Caco-2 (cell line): ENCODE measurements at regions not wholly inside any gene's neighbourhood (a gene's known extent, or its start where the extent isn't known, plus 50 kb on each side); places are given as distances from the start of the nearest gene placed in this dataset.

ENCODE experiments used
- BruUV-seq: library from RNA; stranded (reverse); fragments of 400-500 nt; replicated peaks from 2 replicates; lab custom pipeline; 2021; lab: Mats Ljungman, UMichigan
- CTCF ChIA-PET: fragments of 300-600 bp; sonication (Branson Sonifier 250); formaldehyde crosslinking; loops from one replicate; lab custom pipeline; 2022; ENCODE audit warnings: antibody characterized with exemption; lab: Charles Lee
- POLR2A ChIA-PET: fragments of 300-600 bp; sonication (Branson Sonifier 250); formaldehyde crosslinking; loops from one replicate; lab custom pipeline; 2022; ENCODE audit warnings: antibody characterized with exemption; lab: Charles Lee
- DNase-seq, 2 experiments: peaks; one replicate each; pipeline versions ENCODE4 v3.0.0 to v3.0.0-alpha.2; 2020 to 2022
- H3K27me3 ChIP-seq: replicated peaks from 2 replicates; pipeline ENCODE4 v1.6.0; 2011; ENCODE audit warnings: low read length; ENCODE audit not compliant: control insufficient read depth, insufficient read depth
- H3K36me3 ChIP-seq: 2 replicates; pipeline ENCODE4 v1.5.1; 2011; ENCODE audit warnings: low read length; ENCODE audit not compliant: control insufficient read depth, insufficient read depth
- H3K4me1 ChIP-seq: fragments of 250-450 bp; sonication (Bioruptor Pico); 2 replicates; pipeline ENCODE4 v1.5.1; 2020; ENCODE audit warnings: mild to moderate bottlenecking
- H3K4me3 ChIP-seq: 2 replicates; pipeline ENCODE4 v1.5.1; 2011; ENCODE audit warnings: low read depth, mild to moderate bottlenecking, control low read depth, low read length
- H3K9me3 ChIP-seq: fragments of 250-450 bp; sonication (Bioruptor Pico); 2 replicates; pipeline ENCODE4 v1.5.1; 2020; ENCODE audit warnings: mild to moderate bottlenecking, moderate library complexity
- H3K27ac Mint-ChIP-seq: one replicate; pipeline ENCODE4 v1.8.0; 2022; ENCODE audit warnings: mixed read lengths; ENCODE audit not compliant: unreplicated experiment
- H3K27me3 Mint-ChIP-seq: one replicate; pipeline ENCODE4 v1.8.0; 2022; ENCODE audit warnings: mixed read lengths; ENCODE audit not compliant: insufficient read depth, unreplicated experiment
- H3K36me3 Mint-ChIP-seq: one replicate; pipeline ENCODE4 v1.8.0; 2022; ENCODE audit warnings: mild to moderate bottlenecking, mixed read lengths; ENCODE audit not compliant: insufficient read depth, unreplicated experiment
- H3K4me1 Mint-ChIP-seq: one replicate; pipeline ENCODE4 v1.8.0; 2022; ENCODE audit warnings: low read depth, mixed read lengths; ENCODE audit not compliant: unreplicated experiment
- H3K4me3 Mint-ChIP-seq: one replicate; pipeline ENCODE4 v1.8.0; 2022; ENCODE audit warnings: mild to moderate bottlenecking, moderate library complexity, mixed read lengths; ENCODE audit not compliant: unreplicated experiment
- H3K9me3 Mint-ChIP-seq: one replicate; pipeline ENCODE4 v1.8.0; 2022; ENCODE audit warnings: mixed read lengths; ENCODE audit not compliant: unreplicated experiment
- intact Hi-C: fragments of 100-400 bp; cut with micrococcal nuclease; formaldehyde crosslinking; loops from one replicate; pipeline ENCODE4 v1.10.0; 2022; ENCODE audit not compliant: unreplicated experiment
- TF ChIP-seq, protein P1 (sequence below), 2 experiments: fragments of 200-600 bp in 1 of 2; IDR thresholded peaks; 1 replicate in 1 of 2; 2 replicates in 1 of 2; pipeline versions ENCODE4 v1.5.1 to v1.8.0; 2011 to 2022; ENCODE audit warnings: antibody characterized with exemption in 1 of 2, control low read depth in 1 of 2, inconsistent platforms in 1 of 2, low read depth in 1 of 2, low read length in 1 of 2, mild to moderate bottlenecking in 1 of 2, moderate library complexity in 1 of 2; ENCODE audit not compliant: insufficient read depth in 1 of 2, severe bottlenecking in 1 of 2, unreplicated experiment in 1 of 2

DNA sequence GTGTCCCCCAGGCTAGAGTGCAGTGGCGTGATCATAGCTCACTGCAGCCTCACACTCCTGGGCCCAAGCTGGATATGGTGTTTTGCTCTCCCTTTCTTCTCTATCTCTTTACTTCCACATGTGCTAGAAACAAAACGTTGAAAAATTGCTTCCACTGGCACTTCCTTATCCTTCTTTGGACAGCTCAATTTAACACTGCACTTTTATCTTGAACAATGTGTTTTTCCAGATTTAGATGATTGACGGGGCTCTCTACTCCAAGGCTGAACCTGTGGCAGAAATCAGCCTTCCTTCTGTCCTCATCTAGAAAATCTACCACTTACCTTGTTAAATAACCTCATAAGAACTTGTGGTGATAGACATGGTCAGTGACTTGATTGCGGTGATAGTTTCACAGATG, 165.1 kb downstream of the DAD1 start:
- Histone ChIP-seq H3K4me3 (no peak overlapping the region), H3K4me1 (peaks cover 5% of the 10 kb centered on the region; the same call in 1 of the 2 replicates), H3K9me3 (no peaks in the 10 kb centered on the region), H3K27me3 (no peaks in the 10 kb centered on the region), H3K36me3 (no peaks in the 10 kb centered on the region)
- ChIA-PET CTCF (no interaction called here), POLR2A (no interaction called here)
- DNase-seq = no peak
- Mint-ChIP-seq H3K27ac (no peak overlapping the region), H3K27me3 (no peaks in the 10 kb centered on the region), H3K4me3 (no peak overlapping the region), H3K36me3 (no peaks in the 10 kb centered on the region), H3K9me3 (peaks cover 8% of the 10 kb centered on the region), H3K4me1 (peaks cover 18% of the 10 kb centered on the region)
- TF ChIP-seq, protein P1, sequence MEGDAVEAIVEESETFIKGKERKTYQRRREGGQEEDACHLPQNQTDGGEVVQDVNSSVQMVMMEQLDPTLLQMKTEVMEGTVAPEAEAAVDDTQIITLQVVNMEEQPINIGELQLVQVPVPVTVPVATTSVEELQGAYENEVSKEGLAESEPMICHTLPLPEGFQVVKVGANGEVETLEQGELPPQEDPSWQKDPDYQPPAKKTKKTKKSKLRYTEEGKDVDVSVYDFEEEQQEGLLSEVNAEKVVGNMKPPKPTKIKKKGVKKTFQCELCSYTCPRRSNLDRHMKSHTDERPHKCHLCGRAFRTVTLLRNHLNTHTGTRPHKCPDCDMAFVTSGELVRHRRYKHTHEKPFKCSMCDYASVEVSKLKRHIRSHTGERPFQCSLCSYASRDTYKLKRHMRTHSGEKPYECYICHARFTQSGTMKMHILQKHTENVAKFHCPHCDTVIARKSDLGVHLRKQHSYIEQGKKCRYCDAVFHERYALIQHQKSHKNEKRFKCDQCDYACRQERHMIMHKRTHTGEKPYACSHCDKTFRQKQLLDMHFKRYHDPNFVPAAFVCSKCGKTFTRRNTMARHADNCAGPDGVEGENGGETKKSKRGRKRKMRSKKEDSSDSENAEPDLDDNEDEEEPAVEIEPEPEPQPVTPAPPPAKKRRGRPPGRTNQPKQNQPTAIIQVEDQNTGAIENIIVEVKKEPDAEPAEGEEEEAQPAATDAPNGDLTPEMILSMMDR (IDR thresholded peaks at IDR 0.05; ENCODE audit: insufficient read depth in 1 of 2, low read depth in 1 of 2, low read length in 1 of 2, severe bottlenecking in 1 of 2, unreplicated experiment in 1 of 2) = no peak
- no TSS peak for BruUV-seq
- intact Hi-C loops = no loop called here

DNA sequence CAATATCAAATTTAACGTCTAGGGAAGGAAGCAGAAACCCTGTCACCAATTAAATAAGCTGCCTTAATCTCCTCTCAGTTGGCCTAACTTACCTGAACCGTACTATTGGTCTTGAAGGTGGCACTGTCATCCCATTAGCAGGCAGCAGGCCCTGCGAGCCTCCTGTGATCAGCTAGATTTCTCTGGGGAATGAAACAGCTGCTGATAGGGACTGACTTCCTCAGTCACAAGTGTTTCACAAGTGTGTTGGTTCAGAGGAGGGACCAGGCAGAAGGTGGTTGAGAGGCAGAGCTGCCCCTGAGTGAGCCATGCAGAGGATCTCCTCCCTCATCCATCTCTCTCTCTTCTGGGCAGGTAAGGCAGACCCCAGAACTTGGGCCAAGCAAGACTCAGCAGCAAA, 166.8 kb downstream of the DAD1 start:
- Mint-ChIP-seq H3K9me3 (peaks cover 8% of the 10 kb centered on the region), H3K4me3 (no peak overlapping the region), H3K27ac (no peak overlapping the region), H3K36me3 (no peaks in the 10 kb centered on the region), H3K27me3 (no peaks in the 10 kb centered on the region), H3K4me1 (peaks cover 7% of the 10 kb centered on the region)
- no TSS peak for BruUV-seq
- no peaks in the 10 kb centered on the region for H3K9me3 ChIP-seq
- no peak overlapping the region for H3K4me3 ChIP-seq
- H3K36me3 ChIP-seq = no peaks in the 10 kb centered on the region
- POLR2A ChIA-PET = no interaction called here
- H3K4me1 ChIP-seq = peaks cover 1% of the 10 kb centered on the region; the same call in 1 of the 2 replicates
- CTCF ChIA-PET = no interaction called here
- no peak for DNase-seq
- H3K27me3 ChIP-seq = no peaks in the 10 kb centered on the region
- TF ChIP-seq, protein P1 (IDR thresholded peaks at IDR 0.05; ENCODE audit: insufficient read depth in 1 of 2, low read depth in 1 of 2, low read length in 1 of 2, severe bottlenecking in 1 of 2, unreplicated experiment in 1 of 2) = no peak
- intact Hi-C loops = no loop called here

DNA sequence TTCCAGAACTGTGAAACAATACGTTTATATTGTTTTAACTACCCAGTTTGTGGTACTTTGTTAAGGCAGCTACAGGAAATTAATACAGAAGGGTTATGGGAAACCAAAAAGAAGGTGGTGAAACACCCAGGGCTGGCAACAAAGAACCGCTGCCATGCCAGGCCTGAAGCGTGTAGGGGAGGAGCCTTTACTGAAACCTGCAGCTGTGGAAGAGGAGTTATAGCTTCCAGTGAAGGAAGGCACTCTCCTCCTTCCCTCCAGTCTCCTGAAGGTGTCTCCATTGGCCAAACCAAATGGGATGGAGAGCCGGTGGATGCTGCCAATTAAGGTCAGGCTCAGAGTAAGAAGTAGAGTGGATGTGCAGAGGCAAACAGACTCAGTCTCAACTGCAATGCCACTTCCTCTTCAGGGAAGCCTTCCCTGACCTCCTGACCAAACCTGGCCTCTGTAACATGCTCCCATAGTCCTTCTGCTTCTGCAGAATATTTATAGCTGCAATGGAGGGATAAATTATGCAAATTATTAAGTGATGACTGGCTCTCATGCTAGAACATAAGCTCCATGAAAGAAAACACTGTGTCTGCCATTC, 168.3 kb downstream of the DAD1 start:
- H3K4me3 ChIP-seq = no peak overlapping the region
- intact Hi-C loops = no loop called here
- no peaks in the 10 kb centered on the region for H3K27me3 Mint-ChIP-seq
- H3K27me3 ChIP-seq = no peaks in the 10 kb centered on the region
- TF ChIP-seq, protein P1 (IDR thresholded peaks at IDR 0.05; ENCODE audit: insufficient read depth in 1 of 2, low read depth in 1 of 2, low read length in 1 of 2, severe bottlenecking in 1 of 2, unreplicated experiment in 1 of 2) = no peak
- POLR2A ChIA-PET = no interaction called here
- no peak overlapping the region for H3K4me3 Mint-ChIP-seq
- H3K4me1 ChIP-seq = no peaks in the 10 kb centered on the region
- no TSS peak for BruUV-seq
- CTCF ChIA-PET = interaction anchor here (1.3 kb wide), 1 partner anchor 51 kb away, joined by 3 read pairs; no protein-coding TSS in a partner anchor
- peaks cover 6% of the 10 kb centered on the region for H3K4me1 Mint-ChIP-seq
- no peaks in the 10 kb centered on the region for H3K36me3 ChIP-seq
- H3K27ac Mint-ChIP-seq = no peak overlapping the region
- no peaks in the 10 kb centered on the region for H3K36me3 Mint-ChIP-seq
- no peaks in the 10 kb centered on the region for H3K9me3 ChIP-seq
- H3K9me3 Mint-ChIP-seq = peaks cover 8% of the 10 kb centered on the region
- DNase-seq = no peak
